ENCODE measurements at regions not wholly inside any gene's neighbourhood (a gene's known extent, or its start where the extent isn't known, plus 50 kb on each side); places are given as distances from the start of the nearest gene placed in this dataset.
"Not testable (repeated sequence)": the region's sequence is repeated elsewhere in the genome, so short reads cannot be mapped to it uniquely, and the experiment has no call there.

DNA sequence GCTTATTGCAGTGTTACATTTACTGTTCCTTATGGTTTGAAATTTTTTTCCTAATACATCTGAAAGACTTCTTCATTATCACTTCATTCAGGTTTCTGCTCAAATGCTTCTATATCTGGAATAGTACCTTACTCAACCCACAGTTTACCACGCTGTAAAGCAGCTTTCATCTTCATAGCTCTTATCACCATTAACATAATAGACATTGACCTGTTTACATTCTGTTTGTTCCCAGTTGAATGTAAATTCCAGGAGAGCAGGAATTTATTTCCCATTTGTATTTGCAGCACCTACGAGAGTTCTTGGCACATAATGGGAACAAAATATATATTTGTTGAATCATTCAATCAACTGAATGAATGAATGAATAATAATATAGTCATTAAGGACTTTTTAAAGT is 844.6 kb upstream of the ROBO1 start:
- intact Hi-C loops (cut with DNase I) = no loop called here
- H3K4me1 ChIP-seq = no peaks in the 10 kb centered on the region
- TF ChIP-seq, protein P1, sequence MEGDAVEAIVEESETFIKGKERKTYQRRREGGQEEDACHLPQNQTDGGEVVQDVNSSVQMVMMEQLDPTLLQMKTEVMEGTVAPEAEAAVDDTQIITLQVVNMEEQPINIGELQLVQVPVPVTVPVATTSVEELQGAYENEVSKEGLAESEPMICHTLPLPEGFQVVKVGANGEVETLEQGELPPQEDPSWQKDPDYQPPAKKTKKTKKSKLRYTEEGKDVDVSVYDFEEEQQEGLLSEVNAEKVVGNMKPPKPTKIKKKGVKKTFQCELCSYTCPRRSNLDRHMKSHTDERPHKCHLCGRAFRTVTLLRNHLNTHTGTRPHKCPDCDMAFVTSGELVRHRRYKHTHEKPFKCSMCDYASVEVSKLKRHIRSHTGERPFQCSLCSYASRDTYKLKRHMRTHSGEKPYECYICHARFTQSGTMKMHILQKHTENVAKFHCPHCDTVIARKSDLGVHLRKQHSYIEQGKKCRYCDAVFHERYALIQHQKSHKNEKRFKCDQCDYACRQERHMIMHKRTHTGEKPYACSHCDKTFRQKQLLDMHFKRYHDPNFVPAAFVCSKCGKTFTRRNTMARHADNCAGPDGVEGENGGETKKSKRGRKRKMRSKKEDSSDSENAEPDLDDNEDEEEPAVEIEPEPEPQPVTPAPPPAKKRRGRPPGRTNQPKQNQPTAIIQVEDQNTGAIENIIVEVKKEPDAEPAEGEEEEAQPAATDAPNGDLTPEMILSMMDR (IDR thresholded peaks at IDR 0.05) = no peak
- TF ChIP-seq POLR2A (IDR thresholded peaks at IDR 0.05) = no peak
- H3K27me3 ChIP-seq = no peaks in the 10 kb centered on the region
- H3K36me3 ChIP-seq = no peaks in the 10 kb centered on the region
- no peak overlapping the region for H3K4me3 ChIP-seq
- H3K9me3 ChIP-seq = no peaks in the 10 kb centered on the region
- WGBS, 2 donors = 8 to 23% methylated on average over 2 of the region's 2 CpGs
- DNase-seq = no peak
- H3K27ac ChIP-seq = no peak overlapping the region

DNA sequence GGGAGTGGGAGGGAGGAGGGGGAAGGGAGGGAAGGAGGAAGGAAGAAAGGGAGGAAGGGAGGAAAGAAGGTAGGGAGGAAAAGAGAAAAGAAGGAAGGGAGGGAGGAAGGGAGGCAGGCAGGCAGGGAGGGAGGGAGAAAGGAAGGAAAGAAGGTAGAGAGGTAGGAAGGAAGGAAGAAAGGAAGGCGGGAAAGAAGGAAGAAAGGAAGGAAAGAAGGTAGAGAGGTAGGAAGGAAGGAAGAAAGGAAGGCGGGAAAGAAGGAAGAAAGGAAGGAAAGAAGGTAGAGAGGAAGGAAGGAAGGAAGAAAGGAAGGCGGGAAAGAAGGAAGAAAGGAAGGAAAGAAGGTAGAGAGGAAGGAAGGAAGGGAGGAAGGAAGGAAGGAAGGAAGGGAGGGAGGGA is 840.3 kb upstream of the ROBO1 start:
- 74 to 82% methylated on average over 3 of the region's 3 CpGs for WGBS, 2 donors
- H3K4me3 ChIP-seq; intact Hi-C loops (cut with DNase I); H3K27ac ChIP-seq; H3K9me3 ChIP-seq; H3K36me3 ChIP-seq; DNase-seq; H3K4me1 ChIP-seq; H3K27me3 ChIP-seq: not testable (repeated sequence)

DNA sequence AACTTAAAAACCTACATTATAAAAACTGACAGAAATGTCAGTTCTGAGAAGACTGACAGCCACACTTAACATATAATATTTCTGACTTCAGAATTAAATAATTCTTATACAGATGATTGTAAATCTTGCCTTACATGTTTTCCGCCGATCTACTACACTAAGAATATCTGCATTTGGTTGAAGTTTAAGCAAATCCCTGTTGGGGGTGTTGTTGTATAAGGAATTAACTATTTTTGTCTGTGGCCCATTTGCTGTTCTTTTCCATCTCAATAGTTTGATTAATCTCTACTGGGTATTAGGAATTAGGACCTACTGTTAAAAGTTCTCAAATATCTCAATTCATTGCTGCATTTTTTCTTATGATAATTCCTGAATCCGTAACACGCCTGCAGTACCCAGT is 838.3 kb upstream of the ROBO1 start:
- Histone ChIP-seq H3K36me3 (no peaks in the 10 kb centered on the region), H3K4me1 (no peaks in the 10 kb centered on the region), H3K4me3 (no peak overlapping the region), H3K9me3 (no peaks in the 10 kb centered on the region), H3K27ac (no peak overlapping the region), H3K27me3 (no peaks in the 10 kb centered on the region)
- no peak for TF ChIP-seq POLR2A (IDR thresholded peaks at IDR 0.05)
- TF ChIP-seq, protein P1 (IDR thresholded peaks at IDR 0.05) = no peak
- intact Hi-C loops (cut with DNase I) = no loop called here
- 80 to 81% methylated on average over 4 of the region's 4 CpGs for WGBS, 2 donors
- no peak for DNase-seq

DNA sequence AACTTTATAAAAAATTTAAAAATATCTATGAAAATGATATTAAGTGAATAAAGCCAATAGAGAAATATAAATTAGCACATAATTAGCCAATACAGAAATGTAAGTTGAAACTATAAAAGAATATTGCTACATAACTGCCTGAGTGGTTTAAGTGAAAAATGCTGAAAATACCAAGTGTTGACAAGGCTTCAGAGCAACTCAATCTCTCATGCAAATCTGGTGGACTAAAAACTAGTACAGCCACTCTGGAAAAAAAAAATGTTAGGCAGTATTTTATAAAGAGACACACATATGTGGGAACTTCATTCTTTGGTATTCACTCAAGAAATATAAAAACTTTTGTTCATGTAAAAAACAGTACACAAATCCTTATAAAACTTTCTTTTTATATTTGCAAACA is 833.7 kb upstream of the ROBO1 start:
- Histone ChIP-seq H3K36me3 (no peaks in the 10 kb centered on the region), H3K9me3 (no peaks in the 10 kb centered on the region), H3K4me3 (no peak overlapping the region), H3K4me1 (no peaks in the 10 kb centered on the region), H3K27ac (no peak overlapping the region), H3K27me3 (no peaks in the 10 kb centered on the region)
- DNase-seq = no peak
- TF ChIP-seq, protein P1 (IDR thresholded peaks at IDR 0.05) = no peak
- TF ChIP-seq POLR2A (IDR thresholded peaks at IDR 0.05) = no peak
- intact Hi-C loops (cut with DNase I) = no loop called here

DNA sequence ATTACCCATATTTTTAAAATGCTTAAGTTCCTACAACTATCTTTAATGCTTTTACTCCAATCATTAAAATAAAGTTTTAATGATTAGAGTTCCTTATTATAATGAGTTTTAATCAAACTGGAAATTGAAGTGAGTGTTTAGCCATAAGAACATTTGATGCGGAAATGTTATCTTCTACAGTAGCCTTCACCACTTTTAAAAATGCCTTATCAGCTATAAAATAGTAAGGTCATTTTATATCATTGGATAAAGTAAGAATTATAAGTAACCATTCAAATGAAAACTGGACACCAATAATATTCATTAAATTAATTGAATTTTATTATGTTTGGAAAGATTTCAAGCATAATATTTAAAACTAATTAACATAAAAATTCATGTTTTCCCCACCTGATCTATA is 825.0 kb upstream of the ROBO1 start:
- DNase-seq = no peak
- no peaks in the 10 kb centered on the region for H3K4me1 ChIP-seq
- TF ChIP-seq, protein P1 (IDR thresholded peaks at IDR 0.05) = no peak
- TF ChIP-seq POLR2A (IDR thresholded peaks at IDR 0.05) = no peak
- H3K4me3 ChIP-seq = no peak overlapping the region
- no peaks in the 10 kb centered on the region for H3K36me3 ChIP-seq
- WGBS, 2 donors = 38 to 43% methylated on average over 1 of the region's 1 CpG
- intact Hi-C loops (cut with DNase I) = no loop called here
- no peaks in the 10 kb centered on the region for H3K9me3 ChIP-seq
- no peak overlapping the region for H3K27ac ChIP-seq
- no peaks in the 10 kb centered on the region for H3K27me3 ChIP-seq

DNA sequence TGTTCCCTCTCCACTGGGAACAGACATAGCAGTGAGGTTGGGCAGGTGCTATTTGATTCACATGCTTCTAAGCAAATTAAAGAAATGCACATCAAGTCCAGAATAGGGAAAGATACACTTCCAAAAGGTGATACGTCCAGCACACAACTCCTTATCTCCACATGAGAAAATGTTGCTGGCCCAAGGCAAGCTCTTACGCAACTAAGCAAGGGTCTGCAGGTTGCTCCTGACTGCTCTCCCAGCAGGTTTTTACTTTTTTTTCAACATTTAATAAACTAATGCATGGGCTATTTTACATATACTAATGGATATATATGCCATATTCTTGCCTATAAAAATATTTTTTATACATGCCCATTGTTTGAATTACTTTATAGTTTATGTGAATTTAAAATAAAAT is 818.5 kb upstream of the ROBO1 start:
- no peak for DNase-seq
- intact Hi-C loops (cut with DNase I) = no loop called here
- H3K27ac ChIP-seq = no peak overlapping the region
- H3K4me1 ChIP-seq = no peaks in the 10 kb centered on the region
- TF ChIP-seq, protein P1 (IDR thresholded peaks at IDR 0.05) = no peak
- no peak for TF ChIP-seq POLR2A (IDR thresholded peaks at IDR 0.05)
- WGBS, 2 donors = 85 to 88% methylated on average over 2 of the region's 2 CpGs
- H3K9me3 ChIP-seq = no peaks in the 10 kb centered on the region
- H3K36me3 ChIP-seq = no peaks in the 10 kb centered on the region
- H3K27me3 ChIP-seq = no peaks in the 10 kb centered on the region
- no peak overlapping the region for H3K4me3 ChIP-seq

Data from esophagus squamous epithelium (tissue), 5 donors.